ENCODE measurements at regions not wholly inside any gene's neighbourhood (a gene's known extent, or its start where the extent isn't known, plus 50 kb on each side); places are given as distances from the start of the nearest gene placed in this dataset.

DNA sequence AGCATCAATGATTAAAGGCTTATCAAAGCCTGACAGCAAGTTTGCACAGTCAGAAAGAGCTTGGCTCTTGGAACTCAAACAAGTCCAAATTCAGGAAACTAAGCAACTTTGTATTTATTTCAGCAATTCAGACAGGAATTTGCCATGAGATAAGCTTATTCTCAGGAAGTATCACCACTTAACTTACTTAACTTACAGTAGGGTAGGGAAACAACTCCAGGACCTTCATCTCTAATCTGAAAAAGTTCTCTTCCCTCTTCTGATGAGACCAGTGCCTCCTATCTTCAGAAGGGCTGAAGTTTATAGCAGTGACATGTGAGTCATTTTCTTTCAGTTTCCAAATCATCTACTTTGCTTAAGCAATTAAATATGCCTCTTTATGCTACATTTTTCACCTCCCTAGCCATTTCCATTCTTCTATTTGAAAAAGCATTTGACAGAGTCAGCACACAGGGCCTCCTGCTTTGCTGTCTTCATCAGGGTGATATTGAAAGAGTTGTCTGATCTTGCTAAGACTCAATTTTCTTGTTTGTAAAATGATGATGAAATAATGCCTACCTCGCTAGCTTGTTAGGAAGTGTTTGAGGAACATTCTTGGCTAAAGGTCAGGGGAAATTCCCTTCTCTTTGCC is 389.5 kb downstream of the RND3 start:
- TF ChIP-seq, protein P1, sequence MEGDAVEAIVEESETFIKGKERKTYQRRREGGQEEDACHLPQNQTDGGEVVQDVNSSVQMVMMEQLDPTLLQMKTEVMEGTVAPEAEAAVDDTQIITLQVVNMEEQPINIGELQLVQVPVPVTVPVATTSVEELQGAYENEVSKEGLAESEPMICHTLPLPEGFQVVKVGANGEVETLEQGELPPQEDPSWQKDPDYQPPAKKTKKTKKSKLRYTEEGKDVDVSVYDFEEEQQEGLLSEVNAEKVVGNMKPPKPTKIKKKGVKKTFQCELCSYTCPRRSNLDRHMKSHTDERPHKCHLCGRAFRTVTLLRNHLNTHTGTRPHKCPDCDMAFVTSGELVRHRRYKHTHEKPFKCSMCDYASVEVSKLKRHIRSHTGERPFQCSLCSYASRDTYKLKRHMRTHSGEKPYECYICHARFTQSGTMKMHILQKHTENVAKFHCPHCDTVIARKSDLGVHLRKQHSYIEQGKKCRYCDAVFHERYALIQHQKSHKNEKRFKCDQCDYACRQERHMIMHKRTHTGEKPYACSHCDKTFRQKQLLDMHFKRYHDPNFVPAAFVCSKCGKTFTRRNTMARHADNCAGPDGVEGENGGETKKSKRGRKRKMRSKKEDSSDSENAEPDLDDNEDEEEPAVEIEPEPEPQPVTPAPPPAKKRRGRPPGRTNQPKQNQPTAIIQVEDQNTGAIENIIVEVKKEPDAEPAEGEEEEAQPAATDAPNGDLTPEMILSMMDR (IDR thresholded peaks at IDR 0.05; ENCODE audit: low read depth, low read length) = peak; percentile 17; the same call in 1 of the 2 replicates
- no peak for TF ChIP-seq EZH2phosphoT487 (IDR thresholded peaks at IDR 0.05; ENCODE audit: low read depth)
